Right ventricle myocardium inferior (tissue), 1 donor: ENCODE measurements at regions not wholly inside any gene's neighbourhood (a gene's known extent, or its start where the extent isn't known, plus 50 kb on each side); places are given as distances from the start of the nearest gene placed in this dataset.
"Not testable (repeated sequence)": the region's sequence is repeated elsewhere in the genome, so short reads cannot be mapped to it uniquely, and the experiment has no call there.

ENCODE experiments used
- ATAC-seq: fragments of 200-7000 bp; cut with Tn5 transposase; one replicate; pipeline ENCODE4 v1.9.1; 2020; ENCODE audit warnings: mild to moderate bottlenecking, moderate library complexity
- DNase-seq: peaks from one replicate; pipeline ENCODE4 v3.0.0; 2021; ENCODE audit errors: missing footprints
- intact Hi-C: fragments of 100-400 bp; cut with DNase I; formaldehyde crosslinking; loops from one replicate; pipeline ENCODE4 v1.11.0; 2022
- donor health status: DM: no; HTN: yes; CAD: no; lungs with severe emphysema.

- intact Hi-C loops = no loop called here
- DNase-seq = no peak
- ATAC-seq = no peak
These were observed 146.4 kb downstream of the FOXD2 start for GRCh38 chr1:47584249-47584648.

GRCh38 chr1:47585141-47585902, 147.5 kb downstream of the FOXD2 start:
- intact Hi-C loops = loop anchor here (5.0 kb wide), 1 partner anchor 53 kb away; no protein-coding TSS in a partner anchor
- ATAC-seq = no peak
- DNase-seq = no peak

- ATAC-seq (peak; percentile 68), DNase-seq (no peak)
- intact Hi-C loops = loop anchor here (5.0 kb wide), 1 partner anchor 56 kb away; no protein-coding TSS in a partner anchor
These were observed 150.2 kb downstream of the FOXD2 start for GRCh38 chr1:47587891-47588582.

- intact Hi-C loops = no loop called here
- no peak for ATAC-seq
- DNase-seq = no peak
These were observed 152.8 kb downstream of the FOXD2 start for GRCh38 chr1:47590523-47591225.

GRCh38 chr1:47591801-47592200, 154.0 kb downstream of the FOXD2 start:
- DNase-seq = no peak
- ATAC-seq = no peak
- intact Hi-C loops = no loop called here

- ATAC-seq (no peak), DNase-seq (no peak)
- intact Hi-C loops = no loop called here
These were observed 154.6 kb downstream of the FOXD2 start for GRCh38 chr1:47592296-47593012.

- no peak for DNase-seq
- ATAC-seq = no peak
These were observed 155.2 kb downstream of the FOXD2 start for GRCh38 chr1:47593013-47593568.

GRCh38 chr1:47593598-47594285, 155.9 kb downstream of the FOXD2 start:
- ATAC-seq (no peak), DNase-seq (no peak)
- intact Hi-C loops = no loop called here

More at GRCh38 chr1:47593013-47593568, 155.2 kb downstream of the FOXD2 start:
- intact Hi-C loops = no loop called here

- intact Hi-C loops = no loop called here
- DNase-seq (no peak), ATAC-seq (no peak)
These were observed 156.8 kb downstream of the FOXD2 start for GRCh38 chr1:47594627-47595026.

- DNase-seq (no peak), ATAC-seq (no peak)
- intact Hi-C loops = no loop called here
These were observed 158.5 kb downstream of the FOXD2 start for GRCh38 chr1:47596328-47596727.

GRCh38 chr1:47598357-47598756, 160.5 kb downstream of the FOXD2 start:
- intact Hi-C loops = no loop called here
- DNase-seq (no peak), ATAC-seq (no peak)

GRCh38 chr1:47599777-47600176, 161.9 kb downstream of the FOXD2 start:
- no peak for ATAC-seq
- no peak for DNase-seq
- intact Hi-C loops = no loop called here

GRCh38 chr1:47602491-47602890, 164.6 kb downstream of the FOXD2 start:
- ATAC-seq, DNase-seq: not testable (repeated sequence)

GRCh38 chr1:47604869-47605268, 167.0 kb downstream of the FOXD2 start:
- DNase-seq, ATAC-seq, intact Hi-C loops: not testable (repeated sequence)

More at GRCh38 chr1:47602491-47602890, 164.6 kb downstream of the FOXD2 start:
- intact Hi-C loops = not testable (repeated sequence)

- no peak for ATAC-seq
- intact Hi-C loops = no loop called here
- no peak for DNase-seq
These were observed 170.5 kb downstream of the FOXD2 start for GRCh38 chr1:47608296-47608875.

- intact Hi-C loops = no loop called here
- ATAC-seq = no peak
- DNase-seq = no peak
These were observed 174.1 kb downstream of the FOXD2 start for GRCh38 chr1:47611992-47612391.

- ATAC-seq (no peak), DNase-seq (no peak)
- intact Hi-C loops = no loop called here
These were observed 175.0 kb downstream of the FOXD2 start for GRCh38 chr1:47612819-47613218.

GRCh38 chr1:47616036-47616435, 178.2 kb downstream of the FOXD2 start:
- intact Hi-C loops = no loop called here
- ATAC-seq (no peak), DNase-seq (no peak)
